Stimulated activated CD4-positive, alpha-beta T cell treated with anti-CD3 and anti-CD28 coated beads, Interleukin-1b, Interleukin-23, amount 100 ng/mL, for 48 hours (primary cell): ENCODE measurements at regions not wholly inside any gene's neighbourhood (a gene's known extent, or its start where the extent isn't known, plus 50 kb on each side); places are given as distances from the start of the nearest gene placed in this dataset.

ENCODE experiments used
- DNase-seq: peaks from one replicate; pipeline ENCODE4 v3.0.0-alpha.2; 2020

GRCh38 chr1:233520261-233521191 lies 93.4 kb upstream of the KCNK1 start:
- DNase-seq, result no peak

- no peak for DNase-seq
These were observed 90.9 kb upstream of the KCNK1 start for GRCh38 chr1:233523047-233523446.

GRCh38 chr1:233527818-233528217 lies 86.1 kb upstream of the KCNK1 start:
- DNase-seq, result no peak

GRCh38 chr1:233530665-233531386 lies 83.1 kb upstream of the KCNK1 start:
- DNase-seq, result no peak

- DNase-seq, result no peak
These were observed 73.1 kb upstream of the KCNK1 start for GRCh38 chr1:233540816-233541215.

- DNase-seq, result no peak
These were observed 70.3 kb upstream of the KCNK1 start for GRCh38 chr1:233543338-233544255.

GRCh38 chr1:233544304-233544703 lies 69.6 kb upstream of the KCNK1 start:
- no peak for DNase-seq

GRCh38 chr1:233547726-233548125 lies 66.2 kb upstream of the KCNK1 start:
- DNase-seq, result no peak

- DNase-seq, result no peak
These were observed 64.5 kb upstream of the KCNK1 start for GRCh38 chr1:233549404-233549803.

- DNase-seq, result no peak
These were observed 64.0 kb upstream of the KCNK1 start for GRCh38 chr1:233549917-233550316.

- DNase-seq, result no peak
These were observed 59.9 kb upstream of the KCNK1 start for GRCh38 chr1:233554037-233554436.

- DNase-seq, result no peak
These were observed 52.0 kb upstream of the KCNK1 start for GRCh38 chr1:233561708-233562426.
